ENCODE measurements at regions not wholly inside any gene's neighbourhood (a gene's known extent, or its start where the extent isn't known, plus 50 kb on each side); places are given as distances from the start of the nearest gene placed in this dataset.

DNA sequence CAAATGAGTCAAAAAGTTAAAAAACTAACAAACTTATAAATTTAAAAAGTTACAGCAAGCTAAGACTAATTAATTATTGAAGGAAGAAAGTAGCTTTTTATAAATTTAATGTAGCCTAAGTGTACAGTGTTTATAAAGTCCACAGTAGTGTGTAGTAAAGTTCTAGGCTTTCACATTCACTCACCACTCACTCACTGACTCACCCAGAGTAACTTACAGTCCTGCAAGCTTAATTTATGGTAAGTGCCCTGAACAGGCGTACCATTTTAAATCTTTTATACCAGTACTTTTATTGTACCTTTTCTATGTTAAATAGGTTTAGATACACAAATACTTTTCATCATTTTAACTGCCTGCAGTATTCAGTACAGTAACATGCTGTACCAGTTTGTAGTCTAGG, 80.0 kb upstream of the C9orf72 start:
- DNase-seq (no peak), ATAC-seq (no peak)
- Mint-ChIP-seq H3K36me3 (ENCODE audit: low read depth) (no peaks in the 10 kb centered on the region), H3K27me3 (no peaks in the 10 kb centered on the region), H3K4me3 (no peak overlapping the region), H3K4me1 (ENCODE audit: low read depth) (no peaks in the 10 kb centered on the region), H3K9me3 (no peaks in the 10 kb centered on the region), H3K27ac (no peak overlapping the region)
- POLR2A ChIA-PET, result no interaction called here
- TF ChIP-seq, protein P1, sequence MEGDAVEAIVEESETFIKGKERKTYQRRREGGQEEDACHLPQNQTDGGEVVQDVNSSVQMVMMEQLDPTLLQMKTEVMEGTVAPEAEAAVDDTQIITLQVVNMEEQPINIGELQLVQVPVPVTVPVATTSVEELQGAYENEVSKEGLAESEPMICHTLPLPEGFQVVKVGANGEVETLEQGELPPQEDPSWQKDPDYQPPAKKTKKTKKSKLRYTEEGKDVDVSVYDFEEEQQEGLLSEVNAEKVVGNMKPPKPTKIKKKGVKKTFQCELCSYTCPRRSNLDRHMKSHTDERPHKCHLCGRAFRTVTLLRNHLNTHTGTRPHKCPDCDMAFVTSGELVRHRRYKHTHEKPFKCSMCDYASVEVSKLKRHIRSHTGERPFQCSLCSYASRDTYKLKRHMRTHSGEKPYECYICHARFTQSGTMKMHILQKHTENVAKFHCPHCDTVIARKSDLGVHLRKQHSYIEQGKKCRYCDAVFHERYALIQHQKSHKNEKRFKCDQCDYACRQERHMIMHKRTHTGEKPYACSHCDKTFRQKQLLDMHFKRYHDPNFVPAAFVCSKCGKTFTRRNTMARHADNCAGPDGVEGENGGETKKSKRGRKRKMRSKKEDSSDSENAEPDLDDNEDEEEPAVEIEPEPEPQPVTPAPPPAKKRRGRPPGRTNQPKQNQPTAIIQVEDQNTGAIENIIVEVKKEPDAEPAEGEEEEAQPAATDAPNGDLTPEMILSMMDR (IDR thresholded peaks at IDR 0.05), result no peak
- CTCF ChIA-PET, result no interaction called here
- intact Hi-C loops (cut with micrococcal nuclease), result no loop called here

DNA sequence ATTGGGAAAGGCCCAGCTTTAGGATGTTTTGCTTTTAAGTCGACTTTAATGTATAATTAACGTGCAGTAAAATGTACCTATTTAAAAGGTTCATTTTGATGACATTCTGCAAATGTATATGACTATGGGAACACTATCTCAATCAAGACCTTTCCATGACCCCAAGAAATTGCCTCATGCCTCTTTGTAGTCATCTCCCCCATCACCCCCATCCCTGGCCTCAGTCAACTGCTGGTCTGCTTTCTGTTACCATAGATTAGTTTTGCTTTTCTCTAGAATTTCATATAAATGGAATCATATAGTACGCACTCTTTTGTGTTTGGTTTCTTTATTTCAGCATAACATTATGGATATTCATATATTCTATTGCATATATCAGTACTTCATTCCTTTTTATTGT, 80.7 kb upstream of the C9orf72 start:
- ChIA-PET POLR2A (no interaction called here), CTCF (no interaction called here)
- Mint-ChIP-seq H3K36me3 (ENCODE audit: low read depth) (no peaks in the 10 kb centered on the region), H3K9me3 (no peaks in the 10 kb centered on the region), H3K27ac (no peak overlapping the region), H3K27me3 (no peaks in the 10 kb centered on the region), H3K4me3 (no peak overlapping the region), H3K4me1 (ENCODE audit: low read depth) (no peaks in the 10 kb centered on the region)
- TF ChIP-seq, protein P1 (IDR thresholded peaks at IDR 0.05), result no peak
- no peak for DNase-seq
- ATAC-seq, result no peak
- intact Hi-C loops (cut with micrococcal nuclease), result no loop called here

DNA sequence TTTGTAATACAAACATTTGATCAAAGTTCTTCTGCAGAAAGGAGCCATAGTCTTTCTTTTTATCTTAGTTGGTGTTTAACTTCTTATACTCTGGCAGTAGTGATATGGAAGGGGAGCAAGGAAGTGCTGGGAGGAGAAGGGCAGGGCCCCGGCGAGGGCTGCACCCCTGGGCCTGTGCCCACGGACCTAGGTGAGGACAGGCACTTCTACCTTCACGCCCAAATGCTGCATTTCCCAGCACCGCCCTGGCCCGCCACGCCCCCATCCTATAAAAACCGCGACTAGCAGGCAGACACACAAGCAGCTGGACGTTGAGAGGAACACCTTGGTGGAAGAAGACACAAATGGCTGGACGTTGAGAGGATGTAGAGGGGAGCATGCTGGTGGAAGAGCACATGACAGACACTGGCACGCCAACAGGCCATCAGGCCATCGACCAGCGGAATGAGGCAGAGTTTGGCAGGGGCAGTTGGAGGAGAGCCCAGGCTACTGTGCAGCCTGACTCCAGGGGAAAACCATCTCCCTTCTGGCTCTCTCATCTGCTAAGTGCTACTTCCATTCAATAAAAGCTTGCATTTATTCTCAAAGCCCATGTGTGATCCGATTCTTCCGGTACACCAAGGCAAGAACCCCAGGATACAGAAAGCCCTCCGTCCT, 81.5 kb upstream of the C9orf72 start:
- H3K9me3 Mint-ChIP-seq, result no peaks in the 10 kb centered on the region
- ChIA-PET CTCF (no interaction called here), POLR2A (no interaction called here)
- no peaks in the 10 kb centered on the region for H3K36me3 Mint-ChIP-seq (ENCODE audit: low read depth)
- ATAC-seq (no peak), DNase-seq (no peak)
- intact Hi-C loops (cut with micrococcal nuclease), result no loop called here
- TF ChIP-seq, protein P1 (IDR thresholded peaks at IDR 0.05), result no peak
- no peak overlapping the region for H3K27ac Mint-ChIP-seq
- no peaks in the 10 kb centered on the region for H3K27me3 Mint-ChIP-seq
- no peaks in the 10 kb centered on the region for H3K4me1 Mint-ChIP-seq (ENCODE audit: low read depth)
- no peak overlapping the region for H3K4me3 Mint-ChIP-seq

DNA sequence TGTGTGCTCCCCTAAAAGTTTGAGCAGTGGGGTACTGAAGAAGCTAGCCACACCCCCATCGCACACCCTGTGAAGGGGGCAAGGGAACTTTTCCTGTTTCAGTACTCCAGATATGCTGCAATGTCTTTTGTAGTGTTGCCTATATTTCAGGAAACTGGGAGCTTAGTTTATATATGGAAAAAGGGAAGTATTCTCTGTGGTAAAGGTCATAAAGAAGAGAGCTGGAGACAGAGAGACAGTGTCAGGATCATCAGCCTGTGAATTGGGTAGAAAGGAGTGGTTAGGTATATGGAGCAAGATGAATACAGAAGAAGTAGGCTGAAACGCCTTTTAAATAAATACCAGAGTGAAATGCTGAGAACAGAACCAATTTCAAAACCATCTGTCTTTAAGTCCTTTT, 82.2 kb upstream of the C9orf72 start:
- no peaks in the 10 kb centered on the region for H3K27me3 Mint-ChIP-seq
- ChIA-PET CTCF (no interaction called here), POLR2A (no interaction called here)
- intact Hi-C loops (cut with micrococcal nuclease), result no loop called here
- DNase-seq (no peak), ATAC-seq (no peak)
- H3K9me3 Mint-ChIP-seq, result no peaks in the 10 kb centered on the region
- TF ChIP-seq, protein P1 (IDR thresholded peaks at IDR 0.05), result no peak
- H3K4me1 Mint-ChIP-seq (ENCODE audit: low read depth), result no peaks in the 10 kb centered on the region
- no peak overlapping the region for H3K27ac Mint-ChIP-seq
- H3K36me3 Mint-ChIP-seq (ENCODE audit: low read depth), result no peaks in the 10 kb centered on the region
- no peak overlapping the region for H3K4me3 Mint-ChIP-seq

DNA sequence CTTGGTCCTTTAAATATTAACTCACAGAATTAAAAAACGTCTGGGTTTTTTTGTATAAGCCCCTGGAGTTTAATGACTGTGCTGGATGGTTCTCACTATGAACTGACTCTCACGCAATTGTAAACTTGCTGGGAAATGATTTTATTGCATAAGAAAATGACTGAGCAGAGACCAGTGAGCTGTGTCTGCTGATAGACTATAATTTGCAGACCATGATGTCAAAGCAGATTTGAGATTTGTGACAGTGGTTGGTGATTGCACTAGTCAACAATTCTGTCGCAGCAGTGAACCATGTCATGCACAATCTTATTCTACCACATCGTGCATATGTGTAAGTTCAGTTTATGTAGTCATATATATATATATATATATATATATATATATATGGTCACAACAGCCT, 85.7 kb upstream of the C9orf72 start:
- H3K27me3 Mint-ChIP-seq, result peaks cover under 1% of the 10 kb centered on the region
- H3K4me3 Mint-ChIP-seq, result no peak overlapping the region
- ATAC-seq, result no peak
- TF ChIP-seq, protein P1 (IDR thresholded peaks at IDR 0.05), result no peak
- H3K27ac Mint-ChIP-seq, result no peak overlapping the region
- CTCF ChIA-PET, result no interaction called here
- H3K36me3 Mint-ChIP-seq (ENCODE audit: low read depth), result no peaks in the 10 kb centered on the region
- H3K9me3 Mint-ChIP-seq, result no peaks in the 10 kb centered on the region
- intact Hi-C loops (cut with micrococcal nuclease), result no loop called here
- POLR2A ChIA-PET, result no interaction called here
- DNase-seq, result no peak
- no peaks in the 10 kb centered on the region for H3K4me1 Mint-ChIP-seq (ENCODE audit: low read depth)
